GOT3 (cell line): ENCODE measurements at regions not wholly inside any gene's neighbourhood (a gene's known extent, or its start where the extent isn't known, plus 50 kb on each side); places are given as distances from the start of the nearest gene placed in this dataset.

ENCODE experiments used
- DNase-seq: peaks from one replicate; lab custom pipeline; 2025; ENCODE audit warnings: mixed read lengths; lab: John Stamatoyannopoulos, UW

GRCh38 chr13:30126903-30127428, 180.4 kb downstream of the KATNAL1 start:
- no peak for DNase-seq

GRCh38 chr13:30125422-30126073, 181.8 kb downstream of the KATNAL1 start:
- no peak for DNase-seq

- no peak for DNase-seq
These were observed 183.1 kb downstream of the KATNAL1 start for GRCh38 chr13:30124131-30124768.

- no peak for DNase-seq
These were observed 183.8 kb downstream of the KATNAL1 start for GRCh38 chr13:30123575-30123974.

- no peak for DNase-seq
These were observed 185.7 kb downstream of the KATNAL1 start for GRCh38 chr13:30121666-30122065.

GRCh38 chr13:30121244-30121643, 186.1 kb downstream of the KATNAL1 start:
- no peak for DNase-seq

GRCh38 chr13:30120133-30120822, 187.1 kb downstream of the KATNAL1 start:
- DNase-seq: no peak

GRCh38 chr13:30119476-30119875, 187.9 kb downstream of the KATNAL1 start:
- DNase-seq: no peak

GRCh38 chr13:30116379-30116778, 191.0 kb downstream of the KATNAL1 start:
- no peak for DNase-seq

- DNase-seq: no peak
These were observed 192.1 kb downstream of the KATNAL1 start for GRCh38 chr13:30115257-30115600.

- peak; percentile 40 for DNase-seq
These were observed 192.6 kb downstream of the KATNAL1 start for GRCh38 chr13:30114571-30115256.

GRCh38 chr13:30113983-30114570, 193.3 kb downstream of the KATNAL1 start:
- no peak for DNase-seq

- no peak for DNase-seq
These were observed 193.8 kb downstream of the KATNAL1 start for GRCh38 chr13:30113551-30113950.

- peak; percentile 39 for DNase-seq
These were observed 194.5 kb downstream of the KATNAL1 start for GRCh38 chr13:30112602-30113435.

GRCh38 chr13:30111810-30112209, 195.5 kb downstream of the KATNAL1 start:
- DNase-seq: no peak

- DNase-seq: no peak
These were observed 196.9 kb downstream of the KATNAL1 start for GRCh38 chr13:30110301-30111070.

- DNase-seq: no peak
These were observed 197.7 kb downstream of the KATNAL1 start for GRCh38 chr13:30109471-30110135.

- no peak for DNase-seq
These were observed 198.5 kb downstream of the KATNAL1 start for GRCh38 chr13:30108913-30109237.

GRCh38 chr13:30108216-30108912, 199.0 kb downstream of the KATNAL1 start:
- no peak for DNase-seq
